ENCODE measurements at regions not wholly inside any gene's neighbourhood (a gene's known extent, or its start where the extent isn't known, plus 50 kb on each side); places are given as distances from the start of the nearest gene placed in this dataset.
A peak's percentile ranks its signal among the peaks of the same experiment; 100 is the strongest.

DNA sequence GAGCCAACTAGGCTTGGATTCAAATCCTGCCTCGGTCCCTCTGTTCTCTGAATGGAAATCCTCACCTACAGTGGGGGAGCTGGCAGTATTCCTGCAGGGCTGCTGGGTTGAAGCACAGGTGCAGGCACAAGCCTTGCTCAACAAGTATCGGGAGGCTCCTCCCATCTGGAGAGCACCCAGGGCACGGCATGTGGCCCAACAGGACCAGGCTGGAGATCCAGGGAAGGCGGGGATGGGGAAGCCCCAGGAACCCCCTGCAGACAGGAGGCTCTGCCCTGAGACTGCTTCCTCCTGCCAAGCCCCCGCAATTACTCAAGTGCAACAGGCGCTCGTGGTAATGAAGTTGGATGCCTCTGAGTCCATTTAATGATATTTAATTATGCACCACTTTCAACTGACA is 128.0 kb upstream of the VSTM2B start:
- in situ Hi-C loops (cut with MboI; ENCODE audit: low pct_unique_long_range_greater_than_20kb in 2 of 9, low sequenced_read_pairs in 9 of 9, unreplicated experiment in 9 of 9): no loop called here
- WGBS, 10 experiments: 87 to 90% methylated on average over 2 to 5 of the region's 7 CpGs; no CpG with 5 or more reads in 8 of the 10 experiments
- Histone ChIP-seq H3K4me1 (replicated peaks in 1 of 2) (peaks cover 51 to 57% of the 10 kb centered on the region in 2 donors), H3K4me3 (no peak overlapping the region), H3K27ac (no peak overlapping the region)
- ATAC-seq (replicated peaks in 6 of 8): no peak

DNA sequence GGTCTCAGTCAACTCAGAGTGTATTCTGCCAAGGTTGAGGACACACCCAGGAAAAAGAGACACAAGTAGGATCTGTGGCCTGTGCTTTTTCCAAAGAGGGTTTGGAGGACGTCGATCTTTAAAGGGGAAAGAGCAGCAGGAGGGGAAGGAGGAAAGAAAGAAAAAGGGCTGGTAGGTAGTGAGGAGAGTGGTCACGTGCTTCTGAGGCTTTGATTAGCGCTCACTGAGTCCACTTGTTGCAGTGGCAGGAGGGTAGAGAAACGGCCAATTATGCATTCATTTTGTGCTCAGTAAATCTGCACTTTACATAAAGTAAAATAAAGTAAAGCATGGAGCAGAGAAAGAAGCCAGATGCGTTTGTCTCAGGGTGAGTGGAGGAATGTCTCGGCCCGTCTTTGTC is 126.0 kb upstream of the VSTM2B start:
- H3K27ac ChIP-seq: no peak overlapping the region
- H3K4me3 ChIP-seq: no peak overlapping the region
- H3K4me1 ChIP-seq (replicated peaks in 1 of 2): peaks cover 49 to 54% of the 10 kb centered on the region in 2 donors
- 0 to 85% (median 51%) methylated on average over 3 to 7 of the region's 8 CpGs; no CpG with 5 or more reads in 3 of the 10 experiments for WGBS, 10 experiments
- in situ Hi-C loops (cut with MboI; ENCODE audit: low pct_unique_long_range_greater_than_20kb in 2 of 9, low sequenced_read_pairs in 9 of 9, unreplicated experiment in 9 of 9): no loop called here
- no peak for ATAC-seq (replicated peaks in 6 of 8)

DNA sequence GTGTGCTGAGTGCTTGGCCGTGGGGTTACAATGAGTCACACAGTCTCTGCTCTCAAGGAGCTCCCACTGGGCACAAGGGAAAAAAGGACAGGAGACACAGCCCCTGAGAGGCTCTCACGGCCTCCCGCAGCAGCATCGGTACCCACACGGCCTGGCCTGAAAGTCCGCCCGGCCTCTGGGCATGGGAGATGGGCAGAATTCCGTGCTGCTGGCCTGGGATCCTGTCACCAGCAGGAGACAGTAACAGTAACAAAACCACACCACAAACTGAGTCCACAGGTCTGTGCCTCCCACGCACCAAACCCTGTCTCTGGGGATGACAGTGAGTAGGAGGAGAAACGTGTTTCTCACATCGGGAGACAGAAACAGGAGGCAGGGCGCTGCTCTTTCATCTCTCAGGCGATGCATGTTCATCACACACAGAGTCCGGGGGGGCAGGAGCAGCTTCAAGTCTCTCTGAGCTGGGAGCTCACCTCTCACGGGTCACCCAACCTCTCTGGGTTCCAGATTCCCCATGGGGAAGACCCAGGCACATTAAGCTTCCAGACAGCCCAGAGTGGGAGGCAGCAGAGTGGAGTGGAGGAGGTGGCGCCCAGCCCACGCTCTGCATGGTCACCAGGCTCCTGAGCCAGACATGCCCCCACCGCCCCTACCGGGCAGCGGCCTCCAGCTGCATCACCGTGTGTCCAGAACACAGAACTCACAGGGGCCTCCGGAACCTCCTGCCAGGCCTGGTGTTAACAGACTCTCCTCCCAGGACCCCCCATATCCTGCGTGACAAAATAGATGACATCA is 124.7 kb upstream of the VSTM2B start:
- ATAC-seq (replicated peaks in 6 of 8): peak in 2 of 8 experiments; percentile 5 to 10
- in situ Hi-C loops (cut with MboI; ENCODE audit: low pct_unique_long_range_greater_than_20kb in 2 of 9, low sequenced_read_pairs in 9 of 9, unreplicated experiment in 9 of 9): no loop called here
- no peak overlapping the region for H3K4me3 ChIP-seq
- H3K27ac ChIP-seq: no peak overlapping the region
- peaks cover 50 to 51% of the 10 kb centered on the region in 2 donors for H3K4me1 ChIP-seq (replicated peaks in 1 of 2)
- WGBS, 10 experiments: 40 to 90% (median 71%) methylated on average over 1 to 13 of the region's 23 CpGs; no CpG with 5 or more reads in 4 of the 10 experiments

DNA sequence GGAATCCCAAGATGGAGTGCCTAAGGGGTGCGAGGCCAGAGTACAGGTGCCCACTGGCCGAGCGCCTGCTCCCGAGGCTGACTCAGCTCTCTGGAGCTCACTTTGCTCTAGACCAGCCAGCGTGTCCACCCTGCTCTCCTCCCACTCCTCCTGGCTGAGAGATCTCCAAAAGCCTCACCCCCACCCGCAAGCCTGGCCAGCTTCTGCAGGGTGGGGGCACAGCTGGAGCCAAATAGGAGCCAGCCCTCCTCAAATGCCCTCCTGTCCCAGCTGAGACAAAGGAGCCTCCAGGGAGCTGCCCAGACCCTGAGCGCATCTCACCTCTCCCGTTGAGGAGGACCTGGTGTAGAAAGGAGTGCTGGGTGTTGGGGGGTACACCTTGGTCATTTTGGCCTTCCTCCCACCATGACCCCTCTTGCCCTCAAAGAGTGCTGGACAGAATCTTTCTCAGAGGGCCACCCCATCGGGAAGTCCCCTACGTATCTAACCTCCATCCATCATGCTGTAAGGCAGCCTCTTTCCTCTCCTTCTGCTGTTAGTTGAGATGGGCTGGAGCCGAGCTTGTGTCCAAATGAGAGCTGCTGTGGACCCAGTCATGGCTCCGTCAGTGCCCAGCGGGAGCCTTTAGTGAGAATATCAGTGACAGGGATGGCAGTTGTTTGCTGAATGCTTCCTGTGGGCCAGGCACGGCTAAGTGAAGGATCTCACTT is 123.9 kb upstream of the VSTM2B start:
- H3K27ac ChIP-seq: no peak overlapping the region
- no peak for ATAC-seq (replicated peaks in 6 of 8)
- peaks cover 45 to 47% of the 10 kb centered on the region in 2 donors for H3K4me1 ChIP-seq (replicated peaks in 1 of 2)
- 0 to 100% (median 87%) methylated on average over 1 to 4 of the region's 14 CpGs; no CpG with 5 or more reads in 3 of the 10 experiments for WGBS, 10 experiments
- H3K4me3 ChIP-seq: no peak overlapping the region
- in situ Hi-C loops (cut with MboI; ENCODE audit: low pct_unique_long_range_greater_than_20kb in 2 of 9, low sequenced_read_pairs in 9 of 9, unreplicated experiment in 9 of 9): no loop called here

DNA sequence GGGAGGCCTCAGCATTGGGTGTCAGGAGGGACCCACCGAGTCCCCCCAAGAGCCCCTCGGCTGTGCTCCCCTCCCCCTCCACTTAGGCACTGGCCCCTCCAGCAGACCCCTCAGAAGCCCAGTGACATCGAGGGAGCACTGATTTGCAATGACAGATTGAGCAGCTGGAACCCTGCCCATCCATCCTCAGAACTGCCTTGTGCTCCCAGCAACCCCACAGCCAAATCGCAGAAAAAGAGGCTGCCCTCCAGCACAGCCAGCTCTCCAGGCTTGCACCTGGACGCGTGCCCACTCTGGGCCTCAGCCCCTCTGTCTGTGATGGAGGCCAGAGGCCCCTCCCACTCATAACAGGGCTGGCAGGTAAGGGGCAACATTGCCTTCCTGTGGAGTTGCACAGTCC is 123.2 kb upstream of the VSTM2B start:
- ATAC-seq (replicated peaks in 6 of 8): no peak
- WGBS, 10 experiments: 80% methylated on average over 2 of the region's 6 CpGs; no CpG with 5 or more reads in 9 of the 10 experiments
- H3K4me1 ChIP-seq (replicated peaks in 1 of 2): peaks cover 44 to 47% of the 10 kb centered on the region in 2 donors
- in situ Hi-C loops (cut with MboI; ENCODE audit: low pct_unique_long_range_greater_than_20kb in 2 of 9, low sequenced_read_pairs in 9 of 9, unreplicated experiment in 9 of 9): no loop called here
- H3K27ac ChIP-seq: no peak overlapping the region
- no peak overlapping the region for H3K4me3 ChIP-seq

DNA sequence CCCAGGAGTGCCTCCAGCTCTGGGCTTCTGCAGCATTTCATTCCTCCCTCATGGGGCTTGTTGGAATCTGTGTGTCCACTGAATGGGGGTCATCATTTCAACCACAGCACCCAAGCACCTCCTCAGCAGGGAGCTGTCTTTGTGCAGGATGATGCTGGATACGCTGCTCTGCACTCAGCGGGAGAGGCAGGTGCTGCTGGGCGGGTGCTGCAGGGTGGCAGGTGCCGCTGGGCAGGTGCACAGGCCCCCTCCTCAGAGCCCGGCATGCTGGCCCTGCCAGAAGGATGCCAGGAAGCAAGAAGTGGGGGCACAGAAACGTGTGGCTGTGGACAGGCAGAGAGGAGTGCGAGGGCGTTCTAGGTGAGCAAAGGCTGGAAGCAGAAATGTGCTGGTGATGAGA is 121.8 kb upstream of the VSTM2B start:
- no peak for ATAC-seq (replicated peaks in 6 of 8)

DNA sequence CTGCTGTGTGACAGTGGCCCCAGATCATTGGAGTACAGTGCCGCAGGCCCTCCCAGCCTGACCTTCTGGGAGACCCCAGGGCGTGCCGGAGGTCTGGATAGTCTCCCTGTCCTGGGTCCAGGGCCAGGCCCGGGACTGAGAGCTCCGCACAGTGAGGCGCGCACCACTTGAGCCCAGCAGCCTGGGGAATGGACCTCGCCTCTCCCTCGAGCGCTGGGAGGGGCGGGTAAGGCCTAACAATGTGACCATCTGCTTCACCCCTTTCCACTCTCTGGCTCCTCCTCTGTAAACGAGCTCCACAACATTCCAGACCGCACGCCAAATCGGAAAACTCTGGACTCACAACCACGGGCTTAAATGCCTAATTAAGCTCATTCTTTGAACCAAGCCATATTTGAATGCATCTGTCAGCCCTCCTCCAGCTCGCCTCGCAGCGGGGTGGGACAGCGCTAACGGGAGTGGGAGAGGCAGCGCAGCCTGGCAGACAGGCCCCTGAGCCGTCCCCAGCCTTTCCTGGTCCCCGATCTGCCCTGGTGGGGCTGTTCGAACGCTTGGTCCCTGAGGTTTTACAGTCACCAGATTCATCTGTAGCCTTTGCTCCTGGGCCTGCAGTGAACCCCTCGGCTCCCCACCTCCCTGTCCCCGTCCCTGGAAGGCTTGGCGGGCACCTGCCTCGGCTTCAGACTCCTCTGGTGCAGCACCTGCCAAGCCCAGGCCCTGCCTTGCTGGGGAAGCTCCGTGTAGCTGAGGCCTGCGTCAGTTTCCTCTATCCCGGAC is 120.7 kb upstream of the VSTM2B start:
- in situ Hi-C loops (cut with MboI; ENCODE audit: low pct_unique_long_range_greater_than_20kb in 2 of 9, low sequenced_read_pairs in 9 of 9, unreplicated experiment in 9 of 9): no loop called here
- 0 to 5% (median 2%) methylated on average over 1 to 5 of the region's 33 CpGs; no CpG with 5 or more reads in 6 of the 10 experiments for WGBS, 10 experiments
- H3K4me3 ChIP-seq: no peak overlapping the region
- peaks cover 32 to 33% of the 10 kb centered on the region in 2 donors for H3K4me1 ChIP-seq (replicated peaks in 1 of 2)
- ATAC-seq (replicated peaks in 6 of 8): peak; percentile 81 to 97 (median 92)
- H3K27ac ChIP-seq: peak overlapping the region; percentile 29 to 55

More for the DNA sequence above, 121.8 kb upstream of the VSTM2B start:
- H3K4me1 ChIP-seq (replicated peaks in 1 of 2): peaks cover 40 to 41% of the 10 kb centered on the region in 2 donors
- 7 to 100% (median 73%) methylated on average over 1 to 3 of the region's 8 CpGs; no CpG with 5 or more reads in 4 of the 10 experiments for WGBS, 10 experiments
- no peak overlapping the region for H3K4me3 ChIP-seq
- H3K27ac ChIP-seq: no peak overlapping the region
- in situ Hi-C loops (cut with MboI; ENCODE audit: low pct_unique_long_range_greater_than_20kb in 2 of 9, low sequenced_read_pairs in 9 of 9, unreplicated experiment in 9 of 9): no loop called here

DNA sequence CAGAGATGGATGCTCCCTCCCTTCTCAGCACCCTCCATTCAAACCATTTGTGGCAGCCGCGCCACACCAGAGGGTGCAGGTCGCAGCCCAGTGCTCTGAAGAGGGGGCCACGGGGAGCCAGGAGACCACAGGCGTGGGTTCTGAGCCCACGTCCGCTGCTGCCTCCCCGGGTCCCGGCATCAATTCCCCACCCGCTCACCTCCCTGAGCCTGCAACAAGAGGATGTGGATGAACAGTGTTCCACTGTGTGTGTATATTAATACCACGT is 120.1 kb upstream of the VSTM2B start:
- Histone ChIP-seq H3K4me3 (no peak overlapping the region), H3K27ac (peak overlapping the region; percentile 29 to 55), H3K4me1 (replicated peaks in 1 of 2) (peaks cover 32% of the 10 kb centered on the region in 2 donors)
- 0 to 80% (median 17%) methylated on average over 1 of the region's 11 CpGs; no CpG with 5 or more reads in 7 of the 10 experiments for WGBS, 10 experiments
- no peak for ATAC-seq (replicated peaks in 6 of 8)
- in situ Hi-C loops (cut with MboI; ENCODE audit: low pct_unique_long_range_greater_than_20kb in 2 of 9, low sequenced_read_pairs in 9 of 9, unreplicated experiment in 9 of 9): no loop called here

DNA sequence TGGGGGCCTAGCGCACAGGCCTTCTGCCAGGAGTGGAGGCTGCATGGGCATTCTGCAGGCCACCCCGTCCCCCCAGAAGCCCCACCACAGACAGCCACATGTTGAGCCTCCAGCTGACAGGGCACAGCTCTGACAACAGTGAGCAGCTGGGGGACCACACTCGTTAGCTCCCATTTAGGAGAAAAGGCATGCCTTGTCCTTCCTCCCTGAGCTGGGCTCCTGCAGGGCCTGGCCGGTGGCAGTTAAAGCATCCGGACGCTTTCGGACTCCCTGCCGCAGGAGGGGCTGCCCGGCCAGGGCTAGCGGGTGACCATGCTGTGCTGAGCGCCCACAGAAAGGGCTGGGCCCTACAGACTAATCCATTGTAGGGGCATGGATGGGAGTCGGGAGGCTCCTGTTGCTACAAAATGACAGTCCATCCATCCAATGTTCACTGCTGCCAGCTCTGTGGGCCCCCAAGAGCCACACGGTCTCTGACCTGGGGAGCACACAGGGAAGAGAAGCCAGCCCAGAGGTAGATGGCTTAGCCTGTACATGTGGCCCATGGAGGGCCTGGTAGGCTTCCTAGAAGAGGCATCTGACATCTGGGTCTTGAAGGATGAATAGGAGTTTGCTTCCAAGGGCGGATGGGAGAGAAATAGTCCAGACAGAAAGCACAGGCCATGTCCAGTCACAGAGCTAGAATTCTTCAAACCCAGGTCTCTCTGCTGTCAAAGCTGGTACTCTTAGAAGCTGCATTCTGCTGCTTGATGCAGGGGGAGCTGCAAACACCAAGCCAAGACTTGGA is 116.5 kb upstream of the VSTM2B start:
- Histone ChIP-seq H3K4me3 (no peak overlapping the region), H3K4me1 (replicated peaks in 1 of 2) (peaks cover 17 to 22% of the 10 kb centered on the region in 2 donors), H3K27ac (no peak overlapping the region)
- in situ Hi-C loops (cut with MboI; ENCODE audit: low pct_unique_long_range_greater_than_20kb in 2 of 9, low sequenced_read_pairs in 9 of 9, unreplicated experiment in 9 of 9): no loop called here
- WGBS, 10 experiments: 0 to 93% (median 65%) methylated on average over 1 to 6 of the region's 14 CpGs; no CpG with 5 or more reads in 4 of the 10 experiments
- ATAC-seq (replicated peaks in 6 of 8): no peak

DNA sequence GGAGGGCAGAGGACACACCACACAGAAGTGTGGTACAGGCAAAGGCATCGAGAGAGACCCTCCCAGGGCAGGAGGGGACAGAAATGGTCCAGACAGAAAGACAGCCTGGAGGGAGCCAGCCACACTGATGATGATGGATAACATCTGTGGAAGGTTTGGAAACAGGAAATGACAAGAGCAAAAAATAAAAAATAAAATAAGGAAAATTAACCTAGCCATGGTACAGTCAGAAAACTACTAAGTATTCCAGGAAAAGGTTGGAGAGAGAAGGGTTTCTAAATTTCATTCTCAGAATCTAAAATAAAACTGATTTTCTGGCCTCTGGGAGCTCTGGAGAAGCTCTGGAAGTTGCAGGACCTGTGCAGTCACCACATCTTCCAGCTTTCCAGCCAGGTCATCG is 115.2 kb upstream of the VSTM2B start:
- H3K4me3 ChIP-seq: no peak overlapping the region
- ATAC-seq (replicated peaks in 6 of 8): no peak
- H3K27ac ChIP-seq: no peak overlapping the region
- in situ Hi-C loops (cut with MboI; ENCODE audit: low pct_unique_long_range_greater_than_20kb in 2 of 9, low sequenced_read_pairs in 9 of 9, unreplicated experiment in 9 of 9): no loop called here
- WGBS, 10 experiments: 17 to 100% (median 75%) methylated on average over 1 to 2 of the region's 2 CpGs; no CpG with 5 or more reads in 5 of the 10 experiments
- H3K4me1 ChIP-seq (replicated peaks in 1 of 2): peaks cover 4 to 9% of the 10 kb centered on the region in 2 donors

DNA sequence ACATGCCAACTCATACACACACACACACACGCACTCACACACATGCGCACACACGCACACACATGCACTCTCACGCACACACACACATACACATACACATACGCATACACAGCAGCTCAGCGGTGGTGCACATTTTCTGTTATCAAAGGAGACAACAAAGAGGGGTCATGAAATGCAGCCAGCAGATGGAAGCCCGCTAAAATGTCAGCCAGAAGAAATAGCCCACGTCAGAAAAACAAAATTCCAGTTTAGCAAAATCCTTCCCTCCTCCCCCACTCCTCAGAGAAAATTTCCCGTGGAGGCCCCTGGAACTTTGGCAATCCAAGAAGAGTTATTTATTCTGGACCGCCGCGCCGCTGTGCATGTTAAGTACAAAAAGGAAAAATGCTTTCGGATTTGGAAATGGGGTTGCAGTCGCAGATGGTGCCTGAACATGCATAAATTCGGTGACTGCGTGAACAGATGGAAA is 114.6 kb upstream of the VSTM2B start:
- H3K27ac ChIP-seq: no peak overlapping the region
- H3K4me3 ChIP-seq: no peak overlapping the region
- H3K4me1 ChIP-seq (replicated peaks in 1 of 2): peaks cover 0 to 8% of the 10 kb centered on the region in 2 donors
- in situ Hi-C loops (cut with MboI; ENCODE audit: low pct_unique_long_range_greater_than_20kb in 2 of 9, low sequenced_read_pairs in 9 of 9, unreplicated experiment in 9 of 9): no loop called here
- WGBS, 10 experiments: 4 to 95% (median 74%) methylated on average over 5 to 11 of the region's 17 CpGs; no CpG with 5 or more reads in 1 of the 10 experiments
- peak in 4 of 8 experiments; percentile 19 to 42 (median 26) for ATAC-seq (replicated peaks in 6 of 8)

DNA sequence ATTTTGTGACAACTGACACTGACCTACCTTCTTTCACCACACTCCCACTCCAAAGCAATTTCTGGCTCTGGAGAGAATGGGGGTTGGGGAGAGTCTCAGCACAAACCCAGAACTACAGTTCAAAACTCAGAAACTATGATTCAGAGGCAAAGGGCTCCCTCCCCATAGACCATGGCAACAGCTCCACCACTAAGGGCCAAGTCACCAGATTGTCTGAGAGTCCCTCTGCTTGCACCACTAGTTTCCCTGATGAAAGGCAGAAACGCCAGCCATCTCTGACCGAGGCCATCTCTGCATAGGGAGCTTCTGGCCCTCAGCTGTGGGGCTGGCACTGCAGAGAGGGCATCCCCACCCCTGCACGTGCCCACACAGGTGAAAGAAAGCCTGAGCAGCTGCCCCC is 112.4 kb upstream of the VSTM2B start:
- no peak overlapping the region for H3K27ac ChIP-seq
- H3K4me1 ChIP-seq (replicated peaks in 1 of 2): peaks cover 4 to 14% of the 10 kb centered on the region in 2 donors
- H3K4me3 ChIP-seq: no peak overlapping the region
- 40 to 60% methylated on average over 1 of the region's 3 CpGs; no CpG with 5 or more reads in 8 of the 10 experiments for WGBS, 10 experiments
- ATAC-seq (replicated peaks in 6 of 8): peak in 1 of 8 experiments; percentile 12
- in situ Hi-C loops (cut with MboI; ENCODE audit: low pct_unique_long_range_greater_than_20kb in 2 of 9, low sequenced_read_pairs in 9 of 9, unreplicated experiment in 9 of 9): no loop called here

Measured in motor neuron (in vitro differentiated cells).